HFFc6 (cell line): ENCODE measurements at regions not wholly inside any gene's neighbourhood (a gene's known extent, or its start where the extent isn't known, plus 50 kb on each side); places are given as distances from the start of the nearest gene placed in this dataset.
"Not testable (repeated sequence)": the region's sequence is repeated elsewhere in the genome, so short reads cannot be mapped to it uniquely, and the experiment has no call there.

Source experiments
- DNase-seq: peaks from one replicate; pipeline ENCODE4 v3.0.0-alpha.2; 2018
- H3K27ac Mint-ChIP-seq: 2 replicates; pipeline ENCODE4 v1.8.0; 2020; ENCODE audit warnings: mild to moderate bottlenecking, mixed read lengths
- H3K27me3 Mint-ChIP-seq: 2 replicates; pipeline ENCODE4 v1.8.0; 2021; ENCODE audit warnings: mild to moderate bottlenecking, moderate library complexity, mixed read lengths; ENCODE audit not compliant: insufficient read depth
- H3K36me3 Mint-ChIP-seq: 2 replicates; pipeline ENCODE4 v1.8.0; 2021; ENCODE audit warnings: low read depth, mixed read lengths
- H3K4me1 Mint-ChIP-seq: 2 replicates; pipeline ENCODE4 v1.8.0; 2020; ENCODE audit warnings: low read depth, mixed read lengths
- H3K4me3 Mint-ChIP-seq: 2 replicates; pipeline ENCODE4 v1.8.0; 2020; ENCODE audit warnings: mild to moderate bottlenecking, moderate library complexity, mixed read lengths
- H3K9me3 Mint-ChIP-seq: 2 replicates; pipeline ENCODE4 v1.8.0; 2020; ENCODE audit warnings: mild to moderate bottlenecking, mixed read lengths
- TF ChIP-seq, protein P1 (sequence below): fragments of 200-600 bp; sonication (generic); IDR thresholded peaks from 2 replicates; pipeline ENCODE4 v1.5.0; 2021; ENCODE audit warnings: antibody characterized with exemption, mild to moderate bottlenecking

GRCh38 chr19:23470873-23471545 lies 75.7 kb upstream of the ZNF91 start:
- peak overlapping the region; percentile 74 for H3K4me3 Mint-ChIP-seq
- peaks cover 28% of the 10 kb centered on the region for H3K4me1 Mint-ChIP-seq
- H3K27ac Mint-ChIP-seq: peak overlapping the region; percentile 6; the same call in 1 of the 2 replicates
- H3K9me3 Mint-ChIP-seq: peaks cover 48% of the 10 kb centered on the region
- TF ChIP-seq, protein P1, sequence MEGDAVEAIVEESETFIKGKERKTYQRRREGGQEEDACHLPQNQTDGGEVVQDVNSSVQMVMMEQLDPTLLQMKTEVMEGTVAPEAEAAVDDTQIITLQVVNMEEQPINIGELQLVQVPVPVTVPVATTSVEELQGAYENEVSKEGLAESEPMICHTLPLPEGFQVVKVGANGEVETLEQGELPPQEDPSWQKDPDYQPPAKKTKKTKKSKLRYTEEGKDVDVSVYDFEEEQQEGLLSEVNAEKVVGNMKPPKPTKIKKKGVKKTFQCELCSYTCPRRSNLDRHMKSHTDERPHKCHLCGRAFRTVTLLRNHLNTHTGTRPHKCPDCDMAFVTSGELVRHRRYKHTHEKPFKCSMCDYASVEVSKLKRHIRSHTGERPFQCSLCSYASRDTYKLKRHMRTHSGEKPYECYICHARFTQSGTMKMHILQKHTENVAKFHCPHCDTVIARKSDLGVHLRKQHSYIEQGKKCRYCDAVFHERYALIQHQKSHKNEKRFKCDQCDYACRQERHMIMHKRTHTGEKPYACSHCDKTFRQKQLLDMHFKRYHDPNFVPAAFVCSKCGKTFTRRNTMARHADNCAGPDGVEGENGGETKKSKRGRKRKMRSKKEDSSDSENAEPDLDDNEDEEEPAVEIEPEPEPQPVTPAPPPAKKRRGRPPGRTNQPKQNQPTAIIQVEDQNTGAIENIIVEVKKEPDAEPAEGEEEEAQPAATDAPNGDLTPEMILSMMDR: no peak
- DNase-seq: no peak
- peaks cover 32% of the 10 kb centered on the region for H3K27me3 Mint-ChIP-seq
- H3K36me3 Mint-ChIP-seq: peaks cover 40% of the 10 kb centered on the region; the same call in 1 of the 2 replicates

DNA sequence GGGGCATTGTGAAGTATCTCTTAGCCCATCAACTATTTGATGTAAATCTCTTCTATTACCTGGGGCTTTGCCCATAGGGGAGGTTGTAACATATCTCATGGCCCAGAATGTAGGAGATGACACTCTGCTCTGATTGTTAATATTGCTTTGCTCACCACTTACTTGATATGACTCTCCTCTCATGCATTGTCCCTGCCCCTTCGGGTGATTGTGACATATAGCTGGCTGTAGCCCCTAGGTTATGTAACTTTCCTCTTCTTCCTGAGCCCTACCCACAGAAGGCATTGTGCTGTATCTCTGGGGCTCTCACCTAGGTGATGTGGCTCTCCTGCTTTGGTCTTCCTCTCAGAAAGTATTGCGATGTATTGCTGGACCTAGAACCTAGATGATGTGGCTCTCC lies 69.1 kb upstream of the ZNF91 start:
- Mint-ChIP-seq H3K27me3 (peaks cover 23% of the 10 kb centered on the region), H3K9me3 (peaks cover 43% of the 10 kb centered on the region), H3K36me3 (peaks cover 35% of the 10 kb centered on the region; the same call in 1 of the 2 replicates)
- H3K4me3 Mint-ChIP-seq, H3K27ac Mint-ChIP-seq, DNase-seq, H3K4me1 Mint-ChIP-seq: not testable (repeated sequence)

DNA sequence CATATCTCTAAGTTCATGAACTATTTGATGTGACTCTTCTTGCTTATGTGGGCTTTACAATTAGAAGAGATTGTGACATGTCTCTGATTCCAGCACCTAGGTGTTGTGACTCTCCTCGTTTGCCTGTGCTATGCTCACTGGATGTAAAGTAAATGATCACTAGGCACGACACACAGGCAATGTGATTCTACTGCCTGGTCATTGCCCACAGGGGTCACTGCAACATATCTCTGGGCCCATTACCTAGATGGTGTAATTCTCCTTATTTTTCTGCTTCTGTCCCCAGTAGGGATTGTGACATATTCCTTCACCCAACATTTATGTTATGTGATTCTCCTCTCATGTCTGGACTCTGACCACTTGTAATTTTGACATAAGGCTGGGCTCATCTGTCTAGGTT lies 65.8 kb upstream of the ZNF91 start:
- H3K9me3 Mint-ChIP-seq: peaks cover 28% of the 10 kb centered on the region
- H3K36me3 Mint-ChIP-seq: peaks cover 11% of the 10 kb centered on the region
- TF ChIP-seq, protein P1: no peak
- H3K4me1 Mint-ChIP-seq: 0 out of 2 replicates have a peak, but pooled peaks cover 6% of the 10 kb centered on the region
- no peak overlapping the region for H3K4me3 Mint-ChIP-seq
- H3K27ac Mint-ChIP-seq: no peak overlapping the region
- no peak for DNase-seq
- H3K27me3 Mint-ChIP-seq: peaks cover under 1% of the 10 kb centered on the region

- peaks cover 25% of the 10 kb centered on the region for H3K9me3 Mint-ChIP-seq
- no peak overlapping the region for H3K4me3 Mint-ChIP-seq
- TF ChIP-seq, protein P1: no peak
Measured at GRCh38 chr19:23460656-23461055, 65.4 kb upstream of the ZNF91 start.

More at GRCh38 chr19:23460656-23461055, 65.4 kb upstream of the ZNF91 start:
- peaks cover 11% of the 10 kb centered on the region for H3K36me3 Mint-ChIP-seq
- no peak for DNase-seq
- 0 out of 2 replicates have a peak, but pooled peaks cover 6% of the 10 kb centered on the region for H3K4me1 Mint-ChIP-seq
- H3K27me3 Mint-ChIP-seq: no peaks in the 10 kb centered on the region; the same call in 1 of the 2 replicates
- H3K27ac Mint-ChIP-seq: no peak overlapping the region
